ENCODE measurements at regions not wholly inside any gene's neighbourhood (a gene's known extent, or its start where the extent isn't known, plus 50 kb on each side); places are given as distances from the start of the nearest gene placed in this dataset.

DNA sequence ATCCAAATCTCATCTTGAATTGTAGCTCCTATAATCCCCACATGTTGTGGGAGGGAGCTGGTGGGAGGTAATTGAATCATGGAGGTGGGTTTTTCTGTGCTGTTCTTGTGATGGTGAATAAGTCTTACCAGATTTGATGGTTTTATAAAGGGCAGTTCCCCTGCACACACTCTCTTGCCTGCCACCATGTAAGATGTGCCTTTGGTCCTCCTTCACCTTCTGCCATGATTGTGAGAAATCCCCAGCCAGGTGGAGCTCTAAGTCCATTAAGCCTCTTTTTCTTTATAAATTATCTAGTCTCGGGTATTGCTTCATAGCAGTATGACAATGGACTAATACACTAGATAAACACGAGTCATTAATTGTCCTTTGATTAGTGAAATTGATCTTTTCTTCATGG lies 214.5 kb upstream of the CFAP20DC start:
- Histone ChIP-seq H3K36me3 (ENCODE audit: insufficient read depth, low read length) (no peaks in the 10 kb centered on the region), H2AFZ (ENCODE audit: low read depth, low read length) (no peak overlapping the region), H3K79me2 (replicated peaks; ENCODE audit: insufficient read depth, low read length) (no peaks in the 10 kb centered on the region), H3K4me3 (ENCODE audit: low read length) (no peak overlapping the region), H3F3A (ENCODE audit: insufficient read depth, low read length, poor library complexity, severe bottlenecking) (no peaks in the 10 kb centered on the region), H4K20me1 (ENCODE audit: insufficient read depth) (no peaks in the 10 kb centered on the region), H3K27ac (ENCODE audit: low read length) (no peak overlapping the region), H3K4me2 (ENCODE audit: low read length) (no peak overlapping the region), H3K9me3 (ENCODE audit: low read length) (no peaks in the 10 kb centered on the region), H3K9ac (ENCODE audit: low read length) (no peak overlapping the region), H3K27me3 (ENCODE audit: insufficient read depth, low read depth, low read length) (no peaks in the 10 kb centered on the region), H3K9me2 (ENCODE audit: insufficient read depth, low read length) (no peaks in the 10 kb centered on the region)
- no peak for TF ChIP-seq POLR2AphosphoS5 (IDR thresholded peaks at IDR 0.05)
- TF ChIP-seq MXI1 (conservative IDR thresholded peaks at IDR 0.05; ENCODE audit: poor library complexity, severe bottlenecking), result no peak
- TF ChIP-seq EZH2 (IDR thresholded peaks at IDR 0.05; ENCODE audit: borderline replicate concordance, insufficient read depth, low read length, poor library complexity, severe bottlenecking), result no peak
- no peak for TF ChIP-seq RAD21 (conservative IDR thresholded peaks at IDR 0.05)
- TF ChIP-seq, protein P1, sequence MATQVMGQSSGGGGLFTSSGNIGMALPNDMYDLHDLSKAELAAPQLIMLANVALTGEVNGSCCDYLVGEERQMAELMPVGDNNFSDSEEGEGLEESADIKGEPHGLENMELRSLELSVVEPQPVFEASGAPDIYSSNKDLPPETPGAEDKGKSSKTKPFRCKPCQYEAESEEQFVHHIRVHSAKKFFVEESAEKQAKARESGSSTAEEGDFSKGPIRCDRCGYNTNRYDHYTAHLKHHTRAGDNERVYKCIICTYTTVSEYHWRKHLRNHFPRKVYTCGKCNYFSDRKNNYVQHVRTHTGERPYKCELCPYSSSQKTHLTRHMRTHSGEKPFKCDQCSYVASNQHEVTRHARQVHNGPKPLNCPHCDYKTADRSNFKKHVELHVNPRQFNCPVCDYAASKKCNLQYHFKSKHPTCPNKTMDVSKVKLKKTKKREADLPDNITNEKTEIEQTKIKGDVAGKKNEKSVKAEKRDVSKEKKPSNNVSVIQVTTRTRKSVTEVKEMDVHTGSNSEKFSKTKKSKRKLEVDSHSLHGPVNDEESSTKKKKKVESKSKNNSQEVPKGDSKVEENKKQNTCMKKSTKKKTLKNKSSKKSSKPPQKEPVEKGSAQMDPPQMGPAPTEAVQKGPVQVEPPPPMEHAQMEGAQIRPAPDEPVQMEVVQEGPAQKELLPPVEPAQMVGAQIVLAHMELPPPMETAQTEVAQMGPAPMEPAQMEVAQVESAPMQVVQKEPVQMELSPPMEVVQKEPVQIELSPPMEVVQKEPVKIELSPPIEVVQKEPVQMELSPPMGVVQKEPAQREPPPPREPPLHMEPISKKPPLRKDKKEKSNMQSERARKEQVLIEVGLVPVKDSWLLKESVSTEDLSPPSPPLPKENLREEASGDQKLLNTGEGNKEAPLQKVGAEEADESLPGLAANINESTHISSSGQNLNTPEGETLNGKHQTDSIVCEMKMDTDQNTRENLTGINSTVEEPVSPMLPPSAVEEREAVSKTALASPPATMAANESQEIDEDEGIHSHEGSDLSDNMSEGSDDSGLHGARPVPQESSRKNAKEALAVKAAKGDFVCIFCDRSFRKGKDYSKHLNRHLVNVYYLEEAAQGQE (IDR thresholded peaks at IDR 0.05; ENCODE audit: borderline replicate concordance), result no peak
- TF ChIP-seq EP300 (conservative IDR thresholded peaks at IDR 0.05; ENCODE audit: poor library complexity, severe bottlenecking), result no peak
- no peak for TF ChIP-seq SMC3 (conservative IDR thresholded peaks at IDR 0.05; ENCODE audit: poor library complexity)
- TF ChIP-seq, protein P2, sequence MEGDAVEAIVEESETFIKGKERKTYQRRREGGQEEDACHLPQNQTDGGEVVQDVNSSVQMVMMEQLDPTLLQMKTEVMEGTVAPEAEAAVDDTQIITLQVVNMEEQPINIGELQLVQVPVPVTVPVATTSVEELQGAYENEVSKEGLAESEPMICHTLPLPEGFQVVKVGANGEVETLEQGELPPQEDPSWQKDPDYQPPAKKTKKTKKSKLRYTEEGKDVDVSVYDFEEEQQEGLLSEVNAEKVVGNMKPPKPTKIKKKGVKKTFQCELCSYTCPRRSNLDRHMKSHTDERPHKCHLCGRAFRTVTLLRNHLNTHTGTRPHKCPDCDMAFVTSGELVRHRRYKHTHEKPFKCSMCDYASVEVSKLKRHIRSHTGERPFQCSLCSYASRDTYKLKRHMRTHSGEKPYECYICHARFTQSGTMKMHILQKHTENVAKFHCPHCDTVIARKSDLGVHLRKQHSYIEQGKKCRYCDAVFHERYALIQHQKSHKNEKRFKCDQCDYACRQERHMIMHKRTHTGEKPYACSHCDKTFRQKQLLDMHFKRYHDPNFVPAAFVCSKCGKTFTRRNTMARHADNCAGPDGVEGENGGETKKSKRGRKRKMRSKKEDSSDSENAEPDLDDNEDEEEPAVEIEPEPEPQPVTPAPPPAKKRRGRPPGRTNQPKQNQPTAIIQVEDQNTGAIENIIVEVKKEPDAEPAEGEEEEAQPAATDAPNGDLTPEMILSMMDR (IDR thresholded peaks at IDR 0.05; ENCODE audit: poor library complexity, severe bottlenecking), result no peak
- no peak for TF ChIP-seq TAF1 (IDR thresholded peaks at IDR 0.05; ENCODE audit: low read depth)

DNA sequence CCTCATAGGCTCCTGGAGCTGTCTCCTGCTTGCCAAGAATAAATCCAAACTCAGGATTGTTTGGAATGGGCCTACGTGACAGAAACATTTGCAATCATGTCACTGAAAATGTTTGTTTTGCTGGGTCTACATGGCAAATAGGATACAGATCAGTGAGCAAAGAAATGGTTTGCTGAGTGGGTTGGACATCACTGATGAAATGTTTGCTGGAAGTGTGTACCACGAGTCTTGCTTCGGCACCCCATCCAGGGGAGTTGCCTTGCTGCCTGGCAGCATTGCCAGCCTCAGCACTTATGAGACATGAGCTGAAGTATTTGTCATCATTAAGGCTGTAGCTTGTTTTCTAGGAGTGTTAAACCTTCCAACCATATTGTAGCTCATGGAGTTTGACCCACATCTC lies 213.3 kb upstream of the CFAP20DC start:
- H3K27ac ChIP-seq (ENCODE audit: low read length), result no peak overlapping the region
- H3K9ac ChIP-seq (ENCODE audit: low read length), result no peak overlapping the region
- H3K36me3 ChIP-seq (ENCODE audit: insufficient read depth, low read length), result no peaks in the 10 kb centered on the region
- no peak for TF ChIP-seq MXI1 (conservative IDR thresholded peaks at IDR 0.05; ENCODE audit: poor library complexity, severe bottlenecking)
- TF ChIP-seq, protein P2 (IDR thresholded peaks at IDR 0.05; ENCODE audit: poor library complexity, severe bottlenecking), result no peak
- TF ChIP-seq EP300 (conservative IDR thresholded peaks at IDR 0.05; ENCODE audit: poor library complexity, severe bottlenecking), result no peak
- H3K4me2 ChIP-seq (ENCODE audit: low read length), result no peak overlapping the region
- H3K27me3 ChIP-seq (ENCODE audit: insufficient read depth, low read depth, low read length), result no peaks in the 10 kb centered on the region
- H3K79me2 ChIP-seq (replicated peaks; ENCODE audit: insufficient read depth, low read length), result no peaks in the 10 kb centered on the region
- H4K20me1 ChIP-seq (ENCODE audit: insufficient read depth), result no peaks in the 10 kb centered on the region
- H2AFZ ChIP-seq (ENCODE audit: low read depth, low read length), result no peak overlapping the region
- H3K9me3 ChIP-seq (ENCODE audit: low read length), result no peaks in the 10 kb centered on the region
- H3K9me2 ChIP-seq (ENCODE audit: insufficient read depth, low read length), result no peaks in the 10 kb centered on the region
- H3K4me3 ChIP-seq (ENCODE audit: low read length), result no peak overlapping the region
- H3F3A ChIP-seq (ENCODE audit: insufficient read depth, low read length, poor library complexity, severe bottlenecking), result no peaks in the 10 kb centered on the region

Measured in neural cell (in vitro differentiated cells).